ENCODE measurements at regions not wholly inside any gene's neighbourhood (a gene's known extent, or its start where the extent isn't known, plus 50 kb on each side); places are given as distances from the start of the nearest gene placed in this dataset.

GRCh38 chr7:101733713-101734475, 83.5 kb upstream of the CUX1 start:
- peak overlapping the region in 1 of 10 donors; percentile 71 for H3K4me3 Mint-ChIP-seq
- H3K9me3 Mint-ChIP-seq: no peaks in the 10 kb centered on the region
- no peaks in the 10 kb centered on the region for H3K36me3 Mint-ChIP-seq
- DNase-seq (no peak), ATAC-seq (no peak)
- POLR2A ChIA-PET: interaction anchor here (1.3 kb wide), 1 partner anchor 9 kb away, joined by 3 read pairs; no protein-coding TSS in a partner anchor
- no peaks in the 10 kb centered on the region for H3K27me3 Mint-ChIP-seq
- H3K27ac Mint-ChIP-seq: peak overlapping the region in 1 of 10 donors; percentile 29
- peaks cover under 1 to 5% (median 3%) of the 10 kb centered on the region in 4 donors for H3K4me1 Mint-ChIP-seq

GRCh38 chr7:101736084-101736483, 81.3 kb upstream of the CUX1 start:
- POLR2A ChIA-PET: no interaction called here
- peak overlapping the region in 4 of 10 donors; percentile 11 to 69 (median 48) for H3K27ac Mint-ChIP-seq

GRCh38 chr7:101739775-101740398, 77.5 kb upstream of the CUX1 start:
- POLR2A ChIA-PET: interaction anchor here (0.7 to 1.8 kb wide), 4 partner anchors 20 to 676 kb away, joined by 3 to 5 read pairs (median 4); no protein-coding TSS in a partner anchor

More at GRCh38 chr7:101736084-101736483, 81.3 kb upstream of the CUX1 start:
- DNase-seq (no peak), ATAC-seq (no peak)
- no peaks in the 10 kb centered on the region for H3K36me3 Mint-ChIP-seq
- H3K9me3 Mint-ChIP-seq: no peaks in the 10 kb centered on the region
- H3K27me3 Mint-ChIP-seq: no peaks in the 10 kb centered on the region
- H3K4me3 Mint-ChIP-seq: no peak overlapping the region
- H3K4me1 Mint-ChIP-seq: peaks cover 10 to 24% (median 23%) of the 10 kb centered on the region in 4 donors

GRCh38 chr7:101740981-101741725, 76.3 kb upstream of the CUX1 start:
- POLR2A ChIA-PET: interaction anchor here (0.7 to 4.0 kb wide), 6 partner anchors 10 to 674 kb away, joined by 3 to 19 read pairs (median 4); partner anchors contain the start of gene CUX1
- peak in 4 of 10 donors; percentile 10 to 59 (median 50) for DNase-seq

More at GRCh38 chr7:101739775-101740398, 77.5 kb upstream of the CUX1 start:
- no peaks in the 10 kb centered on the region for H3K27me3 Mint-ChIP-seq
- no peaks in the 10 kb centered on the region for H3K9me3 Mint-ChIP-seq
- H3K4me1 Mint-ChIP-seq: peaks cover 13 to 46% (median 40%) of the 10 kb centered on the region in 4 donors
- DNase-seq (no peak), ATAC-seq (no peak)
- H3K36me3 Mint-ChIP-seq: no peaks in the 10 kb centered on the region
- peak overlapping the region in 6 of 10 donors; percentile 58 to 87 (median 76) for H3K27ac Mint-ChIP-seq
- peak overlapping the region in 5 of 10 donors; percentile 0 to 85 (median 33) for H3K4me3 Mint-ChIP-seq

DNA sequence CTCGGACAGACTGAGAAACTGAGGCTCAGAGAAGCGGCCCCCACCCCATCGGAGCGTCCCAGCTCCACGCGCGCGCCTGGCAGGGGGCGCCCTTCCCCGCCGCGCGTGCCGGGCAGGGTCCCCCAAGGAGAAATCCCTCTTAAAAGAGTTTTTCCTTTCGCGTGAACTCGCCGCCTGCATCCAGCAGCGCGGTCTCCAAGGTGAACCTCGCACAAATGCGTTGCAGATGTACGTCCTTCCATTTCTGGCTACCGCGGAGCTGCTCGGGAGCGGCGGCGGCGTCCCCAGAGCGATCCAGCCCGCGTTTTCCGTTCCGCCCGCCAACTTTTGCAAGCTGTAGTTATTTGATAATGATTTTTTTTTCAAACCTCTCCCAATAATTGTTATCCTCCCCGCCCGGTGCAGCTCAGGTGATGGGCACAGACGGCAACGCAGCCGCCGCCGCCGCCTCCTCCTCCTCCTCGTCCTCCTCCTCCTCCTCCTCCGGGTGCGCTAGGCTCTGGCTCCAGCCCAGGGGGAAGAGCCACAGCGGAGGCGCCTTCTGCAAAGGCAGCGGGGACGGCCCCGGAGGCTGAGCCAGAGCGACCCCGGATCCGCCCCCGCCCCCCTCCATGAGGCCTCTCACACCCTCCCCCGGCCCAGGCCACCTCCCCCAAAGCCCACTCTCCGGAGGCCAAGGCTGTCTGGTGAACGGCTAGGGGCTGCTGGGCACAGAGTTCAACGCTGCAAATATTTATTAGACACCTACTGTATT, 74.0 kb upstream of the CUX1 start:
- ATAC-seq (peak; percentile 80 to 82), DNase-seq (peak; percentile 52 to 82 (median 72))
- peak overlapping the region in 8 of 10 donors; percentile 11 to 85 (median 40) for H3K27ac Mint-ChIP-seq
- peak overlapping the region; percentile 79 to 91 (median 84) for H3K4me3 Mint-ChIP-seq
- no peaks in the 10 kb centered on the region for H3K27me3 Mint-ChIP-seq
- H3K9me3 Mint-ChIP-seq: no peaks in the 10 kb centered on the region
- no peaks in the 10 kb centered on the region for H3K36me3 Mint-ChIP-seq
- H3K4me1 Mint-ChIP-seq: peaks cover 12 to 50% (median 39%) of the 10 kb centered on the region in 4 donors
- POLR2A ChIA-PET: interaction anchor here (0.6 to 4.0 kb wide), 13 partner anchors 9 to 114 kb away, joined by 3 to 19 read pairs (median 5); partner anchors contain the start of gene CUX1

More at GRCh38 chr7:101740981-101741725, 76.3 kb upstream of the CUX1 start:
- Mint-ChIP-seq H3K36me3 (no peaks in the 10 kb centered on the region), H3K4me3 (peak overlapping the region; percentile 47 to 86 (median 80)), H3K27ac (peak overlapping the region; percentile 81 to 96 (median 93)), H3K27me3 (no peaks in the 10 kb centered on the region), H3K4me1 (peaks cover 14 to 50% (median 42%) of the 10 kb centered on the region in 4 donors), H3K9me3 (no peaks in the 10 kb centered on the region)
- peak; percentile 66 to 76 for ATAC-seq

- H3K36me3 Mint-ChIP-seq: no peaks in the 10 kb centered on the region
- no peaks in the 10 kb centered on the region for H3K9me3 Mint-ChIP-seq
- ATAC-seq (no peak), DNase-seq (peak in 1 of 10 donors; percentile 13)
- POLR2A ChIA-PET: interaction anchor here (1.1 to 4.0 kb wide), 9 partner anchors 9 to 114 kb away, joined by 3 to 19 read pairs (median 5); partner anchors contain the start of gene CUX1
- peaks cover 11 to 49% (median 38%) of the 10 kb centered on the region in 4 donors for H3K4me1 Mint-ChIP-seq
- H3K4me3 Mint-ChIP-seq: peak overlapping the region; percentile 79 to 91 (median 84)
- H3K27me3 Mint-ChIP-seq: no peaks in the 10 kb centered on the region
- H3K27ac Mint-ChIP-seq: peak overlapping the region in 3 of 10 donors; percentile 20 to 67 (median 28)
These were observed 73.4 kb upstream of the CUX1 start for GRCh38 chr7:101743995-101744360.

GRCh38 chr7:101744588-101744987, 72.8 kb upstream of the CUX1 start:
- Mint-ChIP-seq H3K4me1 (peaks cover 9 to 44% (median 33%) of the 10 kb centered on the region in 4 donors), H3K9me3 (no peaks in the 10 kb centered on the region), H3K27me3 (no peaks in the 10 kb centered on the region), H3K27ac (no peak overlapping the region), H3K36me3 (no peaks in the 10 kb centered on the region), H3K4me3 (peak overlapping the region in 5 of 10 donors; percentile 85 to 91 (median 88))
- DNase-seq (no peak), ATAC-seq (no peak)
- POLR2A ChIA-PET: interaction anchor here (0.6 to 4.0 kb wide), 9 partner anchors 8 to 364 kb away, joined by 3 to 19 read pairs (median 4); partner anchors contain the start of gene CUX1

GRCh38 chr7:101746314-101746713, 71.1 kb upstream of the CUX1 start:
- ATAC-seq (no peak), DNase-seq (no peak)
- H3K4me3 Mint-ChIP-seq: no peak overlapping the region
- peaks cover 1 to 27% (median 16%) of the 10 kb centered on the region in 4 donors for H3K4me1 Mint-ChIP-seq
- H3K27ac Mint-ChIP-seq: peak overlapping the region in 2 of 10 donors; percentile 8 to 30
- H3K9me3 Mint-ChIP-seq: no peaks in the 10 kb centered on the region
- POLR2A ChIA-PET: no interaction called here
- H3K36me3 Mint-ChIP-seq: no peaks in the 10 kb centered on the region
- H3K27me3 Mint-ChIP-seq: no peaks in the 10 kb centered on the region

DNA sequence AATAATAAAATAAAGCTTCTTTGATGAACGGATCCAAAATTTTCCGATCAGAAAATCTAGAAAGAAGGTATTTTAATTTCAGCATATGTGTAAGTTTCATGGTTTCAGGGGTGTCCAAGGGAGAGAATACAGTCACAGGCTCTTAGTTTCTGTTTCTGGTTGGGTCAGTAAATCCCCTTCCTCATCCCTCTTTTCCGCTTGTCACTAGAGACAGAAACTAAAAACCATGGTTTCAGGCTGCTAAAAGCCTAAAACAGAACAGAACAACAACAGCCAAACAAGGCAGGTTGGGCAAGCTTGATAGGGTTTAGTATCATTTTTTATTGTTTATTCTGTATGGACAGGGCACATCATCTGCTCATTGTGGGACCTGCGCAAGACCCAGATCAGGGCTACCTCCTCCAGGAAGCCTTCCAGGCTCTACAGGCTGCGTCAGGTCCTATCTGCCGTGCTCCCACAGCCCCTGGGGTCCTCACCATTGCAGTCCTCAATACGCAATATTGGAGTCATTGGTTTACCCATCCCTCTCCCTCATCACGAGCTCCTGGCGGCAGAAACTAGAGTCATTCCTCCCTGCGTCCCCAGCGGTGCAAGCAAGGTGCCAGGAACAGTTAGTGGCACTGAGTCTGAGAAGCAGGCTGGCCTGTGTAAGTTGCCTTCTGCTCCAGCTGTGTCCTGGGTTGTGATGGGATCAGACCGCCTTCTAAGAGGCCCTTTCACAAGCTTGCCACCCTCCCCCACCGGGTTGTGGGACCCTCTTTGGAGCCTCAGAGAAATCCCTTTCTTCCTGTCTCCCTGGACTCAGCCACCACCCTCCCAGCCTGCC, 70.2 kb upstream of the CUX1 start:
- POLR2A ChIA-PET: no interaction called here
- no peak overlapping the region for H3K4me3 Mint-ChIP-seq

GRCh38 chr7:101747879-101748345, 69.5 kb upstream of the CUX1 start:
- H3K4me3 Mint-ChIP-seq: no peak overlapping the region
- no peaks in the 10 kb centered on the region for H3K27me3 Mint-ChIP-seq
- ATAC-seq (no peak), DNase-seq (no peak)
- no peaks in the 10 kb centered on the region for H3K9me3 Mint-ChIP-seq
- peaks cover 0 to 13% (median 4%) of the 10 kb centered on the region in 4 donors for H3K4me1 Mint-ChIP-seq
- H3K36me3 Mint-ChIP-seq: no peaks in the 10 kb centered on the region
- H3K27ac Mint-ChIP-seq: no peak overlapping the region
- POLR2A ChIA-PET: interaction anchor here (0.7 kb wide), 1 partner anchor 64 kb away, joined by 6 read pairs; no protein-coding TSS in a partner anchor

More for the DNA sequence above, 70.2 kb upstream of the CUX1 start:
- DNase-seq: no peak
- H3K27ac Mint-ChIP-seq: no peak overlapping the region
- ATAC-seq: no peak
- peaks cover 1 to 19% (median 8%) of the 10 kb centered on the region in 4 donors for H3K4me1 Mint-ChIP-seq
- no peaks in the 10 kb centered on the region for H3K27me3 Mint-ChIP-seq
- no peaks in the 10 kb centered on the region for H3K36me3 Mint-ChIP-seq
- no peaks in the 10 kb centered on the region for H3K9me3 Mint-ChIP-seq

DNA sequence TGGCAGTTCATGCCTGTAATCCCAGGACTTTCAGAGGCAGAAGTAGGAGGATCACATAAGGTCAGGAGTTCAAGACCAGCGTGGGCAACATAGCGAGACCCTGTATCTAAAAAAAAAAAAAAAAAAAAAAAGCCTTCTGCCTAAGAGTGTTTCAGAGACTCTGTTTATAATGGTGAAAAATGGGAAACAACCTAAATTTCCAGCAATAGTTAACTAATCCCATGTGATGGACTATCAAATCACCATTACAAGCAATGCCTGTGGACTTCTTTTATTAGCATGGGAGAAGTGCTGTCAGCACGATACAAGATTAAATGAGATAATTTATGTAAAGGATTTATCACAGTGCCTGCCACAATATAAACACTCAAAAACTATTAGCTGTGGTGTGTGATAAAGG, 67.5 kb upstream of the CUX1 start:
- Mint-ChIP-seq H3K27me3 (no peaks in the 10 kb centered on the region), H3K4me3 (no peak overlapping the region), H3K9me3 (no peaks in the 10 kb centered on the region), H3K27ac (no peak overlapping the region), H3K36me3 (no peaks in the 10 kb centered on the region), H3K4me1 (peaks cover 7 to 16% (median 12%) of the 10 kb centered on the region in 4 donors)
- no peak for ATAC-seq
- DNase-seq: no peak
- POLR2A ChIA-PET: no interaction called here
